ENCODE measurements at regions not wholly inside any gene's neighbourhood (a gene's known extent, or its start where the extent isn't known, plus 50 kb on each side); places are given as distances from the start of the nearest gene placed in this dataset.

- TF ChIP-seq CTCF (IDR thresholded peaks at IDR 0.05) (no peak), POLR2A (IDR thresholded peaks at IDR 0.05) (no peak), EP300 (IDR thresholded peaks at IDR 0.05) (no peak)
Observed at GRCh38 chr2:185567940-185568339, 170.7 kb upstream of the FSIP2 start.

All from upper lobe of left lung (tissue), 4 donors.